ENCODE measurements at regions not wholly inside any gene's neighbourhood (a gene's known extent, or its start where the extent isn't known, plus 50 kb on each side); places are given as distances from the start of the nearest gene placed in this dataset.

DNA sequence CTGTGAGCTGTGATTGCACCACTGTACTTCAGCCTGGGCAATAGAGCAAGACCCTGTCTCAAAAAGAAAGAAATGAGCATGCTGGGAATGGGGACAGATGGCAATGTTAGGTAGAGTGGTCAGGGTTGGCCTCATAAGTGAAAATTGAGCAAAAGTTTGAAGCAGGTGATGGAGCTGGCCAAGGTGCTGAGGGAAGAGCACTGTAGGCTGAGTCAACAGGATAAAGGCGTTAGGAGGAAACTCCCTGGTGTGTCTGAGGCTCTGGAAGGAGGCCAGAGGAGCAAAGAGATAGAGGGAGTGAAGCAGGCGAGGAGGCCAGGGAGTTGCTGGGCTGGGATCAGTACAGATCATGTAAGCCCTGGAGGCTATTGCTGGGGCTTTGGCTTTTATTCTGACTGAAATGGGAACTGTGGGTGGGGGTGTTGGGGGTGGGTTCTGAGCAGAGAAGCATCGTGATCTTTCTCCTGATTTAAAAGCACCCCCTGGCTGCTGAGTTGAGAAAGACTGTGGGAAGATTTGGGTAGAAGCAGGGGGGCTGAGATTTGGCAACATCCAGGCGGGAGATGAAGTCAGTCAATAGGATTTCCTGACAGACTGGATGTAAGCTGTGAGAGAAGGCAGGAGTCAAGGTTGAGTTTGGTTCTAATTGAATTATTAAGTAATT, 52.5 kb upstream of the VKORC1L1 start:
- H3K27ac ChIP-seq, result no peak overlapping the region
- DNase-seq (ENCODE audit: low read depth in 1 of 2, low spot score in 1 of 2), result peak in 1 of 2 donors; percentile 29
- H3K9me3 ChIP-seq (ENCODE audit: low read depth), result no peaks in the 10 kb centered on the region
- no peaks in the 10 kb centered on the region for H3K36me3 ChIP-seq
- no peak overlapping the region for H3K4me3 ChIP-seq
- no peaks in the 10 kb centered on the region for H3K27me3 ChIP-seq
- TF ChIP-seq, protein P1, sequence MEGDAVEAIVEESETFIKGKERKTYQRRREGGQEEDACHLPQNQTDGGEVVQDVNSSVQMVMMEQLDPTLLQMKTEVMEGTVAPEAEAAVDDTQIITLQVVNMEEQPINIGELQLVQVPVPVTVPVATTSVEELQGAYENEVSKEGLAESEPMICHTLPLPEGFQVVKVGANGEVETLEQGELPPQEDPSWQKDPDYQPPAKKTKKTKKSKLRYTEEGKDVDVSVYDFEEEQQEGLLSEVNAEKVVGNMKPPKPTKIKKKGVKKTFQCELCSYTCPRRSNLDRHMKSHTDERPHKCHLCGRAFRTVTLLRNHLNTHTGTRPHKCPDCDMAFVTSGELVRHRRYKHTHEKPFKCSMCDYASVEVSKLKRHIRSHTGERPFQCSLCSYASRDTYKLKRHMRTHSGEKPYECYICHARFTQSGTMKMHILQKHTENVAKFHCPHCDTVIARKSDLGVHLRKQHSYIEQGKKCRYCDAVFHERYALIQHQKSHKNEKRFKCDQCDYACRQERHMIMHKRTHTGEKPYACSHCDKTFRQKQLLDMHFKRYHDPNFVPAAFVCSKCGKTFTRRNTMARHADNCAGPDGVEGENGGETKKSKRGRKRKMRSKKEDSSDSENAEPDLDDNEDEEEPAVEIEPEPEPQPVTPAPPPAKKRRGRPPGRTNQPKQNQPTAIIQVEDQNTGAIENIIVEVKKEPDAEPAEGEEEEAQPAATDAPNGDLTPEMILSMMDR (IDR thresholded peaks at IDR 0.05; ENCODE audit: low read depth, low read length), result no peak
- H3K4me1 ChIP-seq (ENCODE audit: low read depth), result no peaks in the 10 kb centered on the region
